GM12878 (cell line): ENCODE measurements at regions not wholly inside any gene's neighbourhood (a gene's known extent, or its start where the extent isn't known, plus 50 kb on each side); places are given as distances from the start of the nearest gene placed in this dataset.

Source experiments
- ATAC-seq: fragments of 200-7000 bp; cut with Tn5 transposase; 3 replicates; pipeline ENCODE4 v1.9.1; 2020; ENCODE audit warnings: mild to moderate bottlenecking, moderate library complexity
- BruUV-seq: library from RNA; stranded (reverse); fragments of 400-500 nt; replicated peaks from 2 replicates; lab custom pipeline; 2021; lab: Mats Ljungman, UMichigan
- CTCF ChIA-PET: fragments of 300-600 bp; sonication (Branson Sonifier 250); formaldehyde crosslinking; extraction: SDS; loops from one replicate; lab custom pipeline; 2021; ENCODE audit warnings: inconsistent platforms; lab: Yijun Ruan, JAX
- POLR2A ChIA-PET: fragments of 350-600 bp; formaldehyde crosslinking; extraction: SDS; loops from one replicate; lab custom pipeline; 2021; ENCODE audit warnings: inconsistent platforms; lab: Charles Lee
- RAD21 ChIA-PET: fragments of 300-600 bp; sonication (Branson Sonifier 250); formaldehyde crosslinking; loops from one replicate; lab custom pipeline; 2023; ENCODE audit warnings: antibody characterized with exemption; ENCODE audit not compliant: unreplicated experiment; lab: Charles Lee
- SMC1A ChIA-PET: fragments of 300-600 bp; sonication (Branson Sonifier 250); formaldehyde crosslinking; loops from one replicate; lab custom pipeline; 2023; ENCODE audit not compliant: unreplicated experiment, uncharacterized antibody; lab: Charles Lee
- DNase-seq: peaks from one replicate; pipeline ENCODE4 v3.0.0-alpha.2; 2011; ENCODE audit warnings: low read depth, low spot score
- FAIRE-seq: peaks from 3 replicates; lab custom pipeline; 2011; peaks lifted over from hg19 to GRCh38; lab: Jason Lieb, UNC
- H2AFZ ChIP-seq: 2 replicates; pipeline ENCODE4 v1.6.0; 2011; ENCODE audit warnings: low read depth, low read length, control low read depth; ENCODE audit not compliant: control insufficient read depth
- H3K27ac ChIP-seq: 2 replicates; pipeline ENCODE4 v1.5.1; 2011; ENCODE audit warnings: control low read depth; ENCODE audit not compliant: control insufficient read depth, insufficient read depth
- H3K27me3 ChIP-seq, 2 experiments: replicated peaks in 1 of 2; 2 replicates each; pipeline versions ENCODE4 v1.6.0 to v1.6.1; 2011; ENCODE audit warnings: low read length in 1 of 2; ENCODE audit not compliant: control insufficient read depth in 2 of 2, insufficient read depth in 2 of 2
- H3K36me3 ChIP-seq, 2 experiments: 2 replicates each; pipeline ENCODE4 v1.5.1; 2011; ENCODE audit warnings: low read length in 1 of 2; ENCODE audit not compliant: control insufficient read depth in 2 of 2, insufficient read depth in 2 of 2
- H3K4me1 ChIP-seq: 2 replicates; pipeline ENCODE4 v1.6.1; 2011; ENCODE audit warnings: mild to moderate bottlenecking, low read length, moderate library complexity, mixed read lengths; ENCODE audit not compliant: control insufficient read depth, insufficient read depth
- H3K4me2 ChIP-seq: 2 replicates; pipeline ENCODE4 v1.6.0; 2011; ENCODE audit warnings: control low read depth; ENCODE audit not compliant: control insufficient read depth, insufficient read depth
- H3K4me3 ChIP-seq: fragments of 200-600 bp; sonication (generic); 2 replicates; pipeline ENCODE4 v1.5.1; 2016
- H3K79me2 ChIP-seq: 2 replicates; pipeline ENCODE4 v1.6.0; 2011; ENCODE audit warnings: low read length; ENCODE audit not compliant: control insufficient read depth, insufficient read depth
- H3K9ac ChIP-seq: 2 replicates; pipeline ENCODE4 v1.8.0; 2011; ENCODE audit warnings: low read length, control low read depth, mixed read lengths; ENCODE audit not compliant: control insufficient read depth, insufficient read depth
- H3K9me3 ChIP-seq: replicated peaks from 3 replicates; pipeline ENCODE4 v1.5.1; 2011; ENCODE audit warnings: mild to moderate bottlenecking, low read length; ENCODE audit not compliant: control insufficient read depth, insufficient read depth
- H4K20me1 ChIP-seq: 2 replicates; pipeline ENCODE4 v1.6.0; 2011; ENCODE audit not compliant: control insufficient read depth, insufficient read depth
- CEBPZ ChIP-seq: fragments of 150-350 bp; IDR thresholded peaks from 2 replicates; pipeline ENCODE4 v1.6.1; 2016; ENCODE audit warnings: low read depth, low read length
- IKZF1 ChIP-seq: fragments of 450-650 bp; conservative IDR thresholded peaks from 2 replicates; pipeline ENCODE4 v1.6.1; 2017; ENCODE audit warnings: antibody characterized with exemption, mild to moderate bottlenecking
- IRF4 ChIP-seq: IDR thresholded peaks from 2 replicates; pipeline ENCODE4 v1.6.1; 2011; ENCODE audit warnings: low read depth, low read length
- REST ChIP-seq: IDR thresholded peaks from 2 replicates; pipeline ENCODE4 v1.6.1; 2012; ENCODE audit warnings: mild to moderate bottlenecking, low read depth, low read length
- SP1 ChIP-seq: IDR thresholded peaks from one replicate; pipeline ENCODE4 v1.6.1; 2011; ENCODE audit warnings: low read depth, low read length
- WGBS: methylation state at CpG from one replicate; pipeline ENCODE4 v1.1.6; 2016; ENCODE audit warnings: low lambda C conversion rate; ENCODE audit not compliant: insufficient replicate concordance, insufficient coverage; ENCODE audit errors: missing lambda C conversion rate; 5-methylcytosine and 5-hydroxymethylcytosine counted together
- in situ Hi-C: fragments of 300-500 bp; cut with MboI; formaldehyde crosslinking; loops from 9 replicates; pipeline ENCODE4 v1.14.3; 2018; ENCODE audit warnings: mixed read lengths
- intact Hi-C: fragments of 100-400 bp; cut with micrococcal nuclease; formaldehyde crosslinking; loops from one replicate; pipeline ENCODE4 v1.14.2; 2022; ENCODE audit not compliant: unreplicated experiment

GRCh38 chr3:36227980-36228379 is 152.3 kb upstream of the STAC start:
- no peak for TF ChIP-seq IRF4
- TF ChIP-seq CEBPZ, result no peak
- no peak for TF ChIP-seq REST
- TF ChIP-seq SP1, result no peak
- no peak for TF ChIP-seq IKZF1
- in situ Hi-C loops (no loop called here), intact Hi-C loops (no loop called here)
- WGBS, result 3% methylated on average over 4 of the region's 4 CpGs
- Histone ChIP-seq H3K27me3 (no peaks in the 10 kb centered on the region), H2AFZ (no peak overlapping the region), H3K4me3 (no peak overlapping the region), H3K4me2 (no peak overlapping the region), H3K9ac (no peak overlapping the region), H3K9me3 (no peaks in the 10 kb centered on the region), H3K4me1 (no peaks in the 10 kb centered on the region), H3K79me2 (no peaks in the 10 kb centered on the region), H3K27ac (no peak overlapping the region), H3K36me3 (no peaks in the 10 kb centered on the region), H4K20me1 (no peaks in the 10 kb centered on the region)
- RAD21 ChIA-PET, result no interaction called here
- DNase-seq, result no peak
- FAIRE-seq, result no peak
- ATAC-seq, result no peak
- SMC1A ChIA-PET, result no interaction called here
- POLR2A ChIA-PET, result no interaction called here
- CTCF ChIA-PET, result no interaction called here
- no TSS peak for BruUV-seq
